ENCODE measurements at regions not wholly inside any gene's neighbourhood (a gene's known extent, or its start where the extent isn't known, plus 50 kb on each side); places are given as distances from the start of the nearest gene placed in this dataset.
"Not testable (repeated sequence)": the region's sequence is repeated elsewhere in the genome, so short reads cannot be mapped to it uniquely, and the experiment has no call there.

DNA sequence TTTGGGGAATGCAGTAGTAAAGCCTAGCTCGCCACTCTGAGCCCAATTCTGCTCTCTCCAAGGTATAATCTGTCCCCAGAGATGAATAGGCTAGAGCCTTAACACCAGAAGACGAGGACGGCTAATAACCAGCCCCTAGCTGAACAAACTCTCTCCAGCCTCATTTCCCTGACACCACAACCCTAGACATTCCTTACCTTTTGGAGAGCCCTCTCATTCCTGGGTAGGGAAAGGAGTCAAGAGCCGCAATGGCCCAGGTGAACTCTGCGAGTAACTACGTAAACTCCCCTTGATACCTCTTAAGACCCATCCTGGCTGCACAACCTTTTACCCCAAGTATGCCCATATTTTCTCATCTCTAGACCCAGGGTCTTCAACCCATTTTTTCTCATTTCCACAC is 722.9 kb downstream of the BCL11A start:
- Histone ChIP-seq H3K27ac (no peak overlapping the region), H3K9me3 (no peaks in the 10 kb centered on the region), H3K27me3 (no peaks in the 10 kb centered on the region), H3K36me3 (no peaks in the 10 kb centered on the region), H3K4me3 (no peak overlapping the region), H3K4me1 (no peaks in the 10 kb centered on the region)
- TF ChIP-seq POLR2A (IDR thresholded peaks at IDR 0.05) (no peak), POLR2AphosphoS5 (IDR thresholded peaks at IDR 0.05) (no peak)
- TF ChIP-seq, protein P1, sequence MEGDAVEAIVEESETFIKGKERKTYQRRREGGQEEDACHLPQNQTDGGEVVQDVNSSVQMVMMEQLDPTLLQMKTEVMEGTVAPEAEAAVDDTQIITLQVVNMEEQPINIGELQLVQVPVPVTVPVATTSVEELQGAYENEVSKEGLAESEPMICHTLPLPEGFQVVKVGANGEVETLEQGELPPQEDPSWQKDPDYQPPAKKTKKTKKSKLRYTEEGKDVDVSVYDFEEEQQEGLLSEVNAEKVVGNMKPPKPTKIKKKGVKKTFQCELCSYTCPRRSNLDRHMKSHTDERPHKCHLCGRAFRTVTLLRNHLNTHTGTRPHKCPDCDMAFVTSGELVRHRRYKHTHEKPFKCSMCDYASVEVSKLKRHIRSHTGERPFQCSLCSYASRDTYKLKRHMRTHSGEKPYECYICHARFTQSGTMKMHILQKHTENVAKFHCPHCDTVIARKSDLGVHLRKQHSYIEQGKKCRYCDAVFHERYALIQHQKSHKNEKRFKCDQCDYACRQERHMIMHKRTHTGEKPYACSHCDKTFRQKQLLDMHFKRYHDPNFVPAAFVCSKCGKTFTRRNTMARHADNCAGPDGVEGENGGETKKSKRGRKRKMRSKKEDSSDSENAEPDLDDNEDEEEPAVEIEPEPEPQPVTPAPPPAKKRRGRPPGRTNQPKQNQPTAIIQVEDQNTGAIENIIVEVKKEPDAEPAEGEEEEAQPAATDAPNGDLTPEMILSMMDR (IDR thresholded peaks at IDR 0.05), result no peak
- intact Hi-C loops (cut with DNase I; ENCODE audit: low total_unique reads), result no loop called here
- DNase-seq (ENCODE audit: low spot score in 2 of 2), result no peak

GRCh38 chr2:59827677-59828076 is 725.8 kb downstream of the BCL11A start:
- intact Hi-C loops (cut with DNase I; ENCODE audit: low total_unique reads), result loop anchor here (2.0 to 5.0 kb wide), 2 partner anchors 61 to 925 kb away; no protein-coding TSS in a partner anchor
- H3K27me3 ChIP-seq, result no peaks in the 10 kb centered on the region

DNA sequence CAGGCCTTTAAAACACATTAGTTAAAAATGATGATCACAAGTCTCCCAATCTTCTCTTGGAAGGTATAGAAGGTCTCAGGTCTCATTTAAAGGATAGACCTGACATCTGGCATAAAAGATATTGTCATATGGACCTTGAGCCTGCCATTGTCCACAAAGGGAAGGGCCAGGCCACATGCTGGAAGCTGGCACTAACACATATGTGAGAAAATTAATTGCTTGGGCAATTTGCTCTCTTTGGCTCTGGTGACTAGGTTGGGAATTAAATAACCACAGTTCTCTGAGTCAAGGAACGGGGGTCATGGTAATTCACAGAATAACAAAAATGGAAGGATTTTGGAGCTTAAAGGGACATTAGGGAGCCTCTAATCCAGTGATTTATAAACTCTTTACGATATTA is 727.3 kb downstream of the BCL11A start:
- H3K4me1 ChIP-seq, result no peaks in the 10 kb centered on the region
- no peak for TF ChIP-seq POLR2AphosphoS5 (IDR thresholded peaks at IDR 0.05)
- TF ChIP-seq, protein P1 (IDR thresholded peaks at IDR 0.05), result no peak
- no peak for TF ChIP-seq POLR2A (IDR thresholded peaks at IDR 0.05)
- no peaks in the 10 kb centered on the region for H3K36me3 ChIP-seq
- no peaks in the 10 kb centered on the region for H3K9me3 ChIP-seq
- H3K27ac ChIP-seq, result no peak overlapping the region
- no peak for DNase-seq (ENCODE audit: low spot score in 2 of 2)
- intact Hi-C loops (cut with DNase I; ENCODE audit: low total_unique reads), result loop anchor here (2.0 to 5.0 kb wide), 2 partner anchors 63 to 924 kb away; no protein-coding TSS in a partner anchor
- H3K27me3 ChIP-seq, result no peaks in the 10 kb centered on the region
- H3K4me3 ChIP-seq, result no peak overlapping the region

More at GRCh38 chr2:59827677-59828076, 725.8 kb downstream of the BCL11A start:
- Histone ChIP-seq H3K4me3 (no peak overlapping the region), H3K36me3 (no peaks in the 10 kb centered on the region), H3K27ac (no peak overlapping the region), H3K4me1 (no peaks in the 10 kb centered on the region), H3K9me3 (no peaks in the 10 kb centered on the region)
- TF ChIP-seq, protein P1 (IDR thresholded peaks at IDR 0.05), result no peak
- no peak for TF ChIP-seq POLR2AphosphoS5 (IDR thresholded peaks at IDR 0.05)
- TF ChIP-seq POLR2A (IDR thresholded peaks at IDR 0.05), result no peak
- no peak for DNase-seq (ENCODE audit: low spot score in 2 of 2)

DNA sequence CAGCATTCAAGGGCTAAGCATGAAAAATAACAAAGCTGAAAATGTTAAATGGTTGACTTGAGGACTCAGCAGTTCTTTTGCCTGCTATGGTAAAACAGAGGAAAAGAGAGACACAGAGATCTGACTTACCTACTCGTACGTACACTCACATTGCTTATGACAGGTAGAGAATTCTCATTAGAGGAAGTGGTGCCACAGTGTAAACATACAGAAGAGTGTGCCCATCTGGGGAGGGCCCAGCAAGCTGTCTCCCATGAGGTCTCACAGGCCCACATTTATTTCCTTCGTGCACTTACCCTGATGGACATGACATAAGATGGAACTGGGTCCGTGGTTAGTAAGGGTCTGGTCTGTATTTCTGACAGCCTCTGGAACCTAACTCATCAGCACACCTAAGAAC is 729.1 kb downstream of the BCL11A start:
- no peaks in the 10 kb centered on the region for H3K4me1 ChIP-seq
- no peaks in the 10 kb centered on the region for H3K27me3 ChIP-seq
- no peak for DNase-seq (ENCODE audit: low spot score in 2 of 2)
- no peak overlapping the region for H3K27ac ChIP-seq
- intact Hi-C loops (cut with DNase I; ENCODE audit: low total_unique reads), result no loop called here
- H3K36me3 ChIP-seq, result no peaks in the 10 kb centered on the region
- H3K9me3 ChIP-seq, result no peaks in the 10 kb centered on the region
- TF ChIP-seq POLR2AphosphoS5 (IDR thresholded peaks at IDR 0.05) (no peak), POLR2A (IDR thresholded peaks at IDR 0.05) (no peak)
- TF ChIP-seq, protein P1 (IDR thresholded peaks at IDR 0.05), result no peak
- no peak overlapping the region for H3K4me3 ChIP-seq

DNA sequence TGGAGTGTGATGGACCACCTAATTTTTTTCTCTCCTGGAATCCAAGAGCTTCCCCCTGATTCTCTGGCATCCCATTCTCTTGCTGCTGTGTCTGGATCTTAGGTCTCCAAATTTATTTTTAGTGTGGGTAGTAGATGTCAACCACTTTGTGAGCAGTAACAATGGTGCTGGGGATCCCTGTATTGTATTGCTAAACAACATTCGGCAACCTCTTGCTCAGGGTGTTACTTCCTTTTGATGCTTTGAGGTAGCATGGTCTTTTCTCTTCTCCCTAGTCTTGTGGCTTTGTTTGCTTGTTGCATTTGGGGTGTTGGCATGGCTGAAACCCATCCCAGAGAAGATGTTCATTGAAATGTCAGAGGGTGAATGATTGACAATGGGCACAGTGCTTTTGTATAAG is 737.4 kb downstream of the BCL11A start:
- intact Hi-C loops (cut with DNase I; ENCODE audit: low total_unique reads), result no loop called here
- Histone ChIP-seq H3K9me3 (no peaks in the 10 kb centered on the region), H3K4me3 (no peak overlapping the region), H3K36me3 (no peaks in the 10 kb centered on the region), H3K27me3 (no peaks in the 10 kb centered on the region), H3K4me1 (no peaks in the 10 kb centered on the region), H3K27ac (no peak overlapping the region)
- TF ChIP-seq POLR2A (IDR thresholded peaks at IDR 0.05), result no peak
- no peak for TF ChIP-seq POLR2AphosphoS5 (IDR thresholded peaks at IDR 0.05)
- TF ChIP-seq, protein P1 (IDR thresholded peaks at IDR 0.05), result no peak
- no peak for DNase-seq (ENCODE audit: low spot score in 2 of 2)

- H3K4me1 ChIP-seq; H3K27me3 ChIP-seq; H3K36me3 ChIP-seq; intact Hi-C loops (cut with DNase I; ENCODE audit: low total_unique reads); H3K9me3 ChIP-seq; DNase-seq (ENCODE audit: low spot score in 2 of 2); H3K27ac ChIP-seq; H3K4me3 ChIP-seq: not testable (repeated sequence)
These were observed 743.2 kb downstream of the BCL11A start for GRCh38 chr2:59810283-59810682.
